Osteoblast (primary cell): ENCODE measurements at regions not wholly inside any gene's neighbourhood (a gene's known extent, or its start where the extent isn't known, plus 50 kb on each side); places are given as distances from the start of the nearest gene placed in this dataset.

ENCODE experiments used
- DNase-seq: peaks from one replicate; pipeline ENCODE4 v3.0.0; 2011; ENCODE audit warnings: low spot score, mixed read lengths; ENCODE audit not compliant: insufficient read length; ENCODE audit errors: missing footprints
- H2AFZ ChIP-seq: 2 replicates; pipeline ENCODE4 v1.6.0; 2011; ENCODE audit warnings: mild to moderate bottlenecking, low read length
- H3K27ac ChIP-seq: 2 replicates; pipeline ENCODE4 v1.5.1; 2011; ENCODE audit warnings: mild to moderate bottlenecking, low read depth, low read length, moderate library complexity
- H3K27me3 ChIP-seq: 2 replicates; pipeline ENCODE4 v1.6.0; 2012; ENCODE audit warnings: mild to moderate bottlenecking, control low read depth, inconsistent platforms, low read length, moderate library complexity; ENCODE audit not compliant: insufficient read depth
- H3K36me3 ChIP-seq: 2 replicates; pipeline ENCODE4 v1.5.1; 2011; ENCODE audit warnings: mild to moderate bottlenecking, low read length, control low read depth, moderate library complexity; ENCODE audit not compliant: insufficient read depth
- H3K4me1 ChIP-seq: 2 replicates; pipeline ENCODE4 v1.5.1; 2011; ENCODE audit warnings: mild to moderate bottlenecking, low read length, control low read depth, moderate library complexity; ENCODE audit not compliant: insufficient read depth
- H3K4me2 ChIP-seq: 2 replicates; pipeline ENCODE4 v1.6.0; 2011; ENCODE audit warnings: mild to moderate bottlenecking, low read length; ENCODE audit not compliant: insufficient read depth
- H3K4me3 ChIP-seq: fragments of 200-600 bp; sonication (generic); 3 replicates; pipeline ENCODE4 v1.5.1; 2012; ENCODE audit warnings: mild to moderate bottlenecking, low read length, inconsistent platforms; ENCODE audit not compliant: insufficient read depth
- H3K79me2 ChIP-seq: 2 replicates; pipeline ENCODE4 v1.6.0; 2012; ENCODE audit warnings: mild to moderate bottlenecking, low read length, control low read depth, inconsistent platforms; ENCODE audit not compliant: insufficient read depth
- H3K9me3 ChIP-seq: 2 replicates; pipeline ENCODE4 v1.5.1; 2011; ENCODE audit warnings: low read depth, low read length, control low read depth
- H4K20me1 ChIP-seq: 2 replicates; pipeline ENCODE4 v1.6.0; 2012; ENCODE audit warnings: mild to moderate bottlenecking, low read length, control low read depth; ENCODE audit not compliant: insufficient read depth
- TF ChIP-seq, protein P1 (sequence below): IDR thresholded peaks from 2 replicates; pipeline ENCODE4 v1.5.1; 2011; ENCODE audit warnings: mild to moderate bottlenecking, low read depth, low read length, moderate library complexity; ENCODE audit errors: extremely low read depth

DNA sequence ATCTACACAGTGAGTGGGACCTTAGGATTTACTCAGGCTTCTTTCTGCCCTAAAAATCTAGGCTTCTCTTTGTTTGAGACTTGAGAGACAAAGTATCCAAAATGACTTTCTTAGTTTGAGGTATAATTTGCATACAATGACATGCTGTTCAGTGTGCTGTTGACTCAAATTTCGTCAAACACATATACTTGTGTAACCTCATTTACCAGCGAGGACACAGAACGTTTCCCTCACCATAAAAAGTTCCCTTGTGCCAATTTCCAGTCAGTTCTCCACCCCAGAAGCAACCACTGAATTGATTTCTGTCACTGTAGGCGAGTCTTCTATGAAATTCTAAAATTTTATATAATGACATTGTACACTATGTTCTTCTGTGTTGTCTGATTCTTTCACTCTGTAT lies 68.0 kb upstream of the MAF start:
- no peak overlapping the region for H3K27ac ChIP-seq
- no peak overlapping the region for H2AFZ ChIP-seq
- no peaks in the 10 kb centered on the region for H3K4me1 ChIP-seq
- H3K9me3 ChIP-seq = no peaks in the 10 kb centered on the region
- H3K4me3 ChIP-seq = no peak overlapping the region
- no peaks in the 10 kb centered on the region for H4K20me1 ChIP-seq
- H3K36me3 ChIP-seq = no peaks in the 10 kb centered on the region
- H3K79me2 ChIP-seq = no peaks in the 10 kb centered on the region
- no peaks in the 10 kb centered on the region for H3K27me3 ChIP-seq
- TF ChIP-seq, protein P1, sequence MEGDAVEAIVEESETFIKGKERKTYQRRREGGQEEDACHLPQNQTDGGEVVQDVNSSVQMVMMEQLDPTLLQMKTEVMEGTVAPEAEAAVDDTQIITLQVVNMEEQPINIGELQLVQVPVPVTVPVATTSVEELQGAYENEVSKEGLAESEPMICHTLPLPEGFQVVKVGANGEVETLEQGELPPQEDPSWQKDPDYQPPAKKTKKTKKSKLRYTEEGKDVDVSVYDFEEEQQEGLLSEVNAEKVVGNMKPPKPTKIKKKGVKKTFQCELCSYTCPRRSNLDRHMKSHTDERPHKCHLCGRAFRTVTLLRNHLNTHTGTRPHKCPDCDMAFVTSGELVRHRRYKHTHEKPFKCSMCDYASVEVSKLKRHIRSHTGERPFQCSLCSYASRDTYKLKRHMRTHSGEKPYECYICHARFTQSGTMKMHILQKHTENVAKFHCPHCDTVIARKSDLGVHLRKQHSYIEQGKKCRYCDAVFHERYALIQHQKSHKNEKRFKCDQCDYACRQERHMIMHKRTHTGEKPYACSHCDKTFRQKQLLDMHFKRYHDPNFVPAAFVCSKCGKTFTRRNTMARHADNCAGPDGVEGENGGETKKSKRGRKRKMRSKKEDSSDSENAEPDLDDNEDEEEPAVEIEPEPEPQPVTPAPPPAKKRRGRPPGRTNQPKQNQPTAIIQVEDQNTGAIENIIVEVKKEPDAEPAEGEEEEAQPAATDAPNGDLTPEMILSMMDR = no peak
- no peak overlapping the region for H3K4me2 ChIP-seq
- no peak for DNase-seq

DNA sequence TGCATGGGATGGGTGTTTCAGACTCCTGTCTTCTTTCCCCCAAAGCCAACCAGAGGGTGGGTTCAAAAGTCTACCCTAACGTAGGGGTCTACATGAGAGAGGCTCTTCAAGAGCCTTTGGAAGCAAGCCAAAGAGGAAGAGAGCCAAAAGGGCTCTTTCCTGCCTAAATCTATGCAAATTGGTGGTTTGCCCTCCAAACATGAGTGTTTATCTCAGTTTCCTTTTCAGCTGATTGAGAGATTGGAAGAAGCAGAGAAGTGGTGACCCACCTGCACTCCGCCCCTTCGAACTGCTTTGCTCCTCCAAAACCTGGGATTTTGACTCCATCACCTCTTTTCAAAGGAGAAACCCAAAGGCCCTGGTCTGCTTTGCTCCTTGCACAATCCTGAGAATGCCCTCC lies 65.4 kb upstream of the MAF start:
- Histone ChIP-seq H3K79me2 (no peaks in the 10 kb centered on the region), H2AFZ (no peak overlapping the region), H3K4me3 (no peak overlapping the region), H3K27me3 (no peaks in the 10 kb centered on the region), H3K4me2 (no peak overlapping the region), H3K4me1 (no peaks in the 10 kb centered on the region), H3K36me3 (no peaks in the 10 kb centered on the region), H4K20me1 (no peaks in the 10 kb centered on the region), H3K27ac (no peak overlapping the region), H3K9me3 (no peaks in the 10 kb centered on the region)
- TF ChIP-seq, protein P1 = no peak
- DNase-seq = no peak

DNA sequence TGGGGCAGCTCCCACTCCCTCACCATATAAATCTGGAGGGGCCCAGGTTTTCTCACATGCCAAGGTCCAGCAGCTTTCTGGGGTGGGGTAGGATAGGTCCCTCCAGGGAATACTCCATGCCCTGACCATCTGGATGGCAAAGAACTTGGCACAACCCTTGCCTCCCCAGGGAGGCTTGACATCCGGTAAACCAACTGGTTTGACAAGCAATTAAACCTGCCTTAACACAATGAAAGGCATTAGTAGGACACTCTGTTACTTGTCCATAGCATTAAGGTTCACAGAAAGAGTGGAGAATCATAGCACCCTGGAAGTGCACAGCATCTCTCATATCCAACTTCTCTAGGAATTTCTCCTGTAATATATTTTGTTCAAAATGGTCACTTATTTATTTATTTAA lies 63.9 kb upstream of the MAF start:
- H3K4me1 ChIP-seq = no peaks in the 10 kb centered on the region
- no peaks in the 10 kb centered on the region for H3K36me3 ChIP-seq
- H3K4me3 ChIP-seq = no peak overlapping the region
- DNase-seq = no peak
- H3K4me2 ChIP-seq = no peak overlapping the region
- no peaks in the 10 kb centered on the region for H3K27me3 ChIP-seq
- H2AFZ ChIP-seq = no peak overlapping the region
- no peaks in the 10 kb centered on the region for H4K20me1 ChIP-seq
- no peaks in the 10 kb centered on the region for H3K79me2 ChIP-seq
- no peaks in the 10 kb centered on the region for H3K9me3 ChIP-seq
- H3K27ac ChIP-seq = no peak overlapping the region
- TF ChIP-seq, protein P1 = no peak

DNA sequence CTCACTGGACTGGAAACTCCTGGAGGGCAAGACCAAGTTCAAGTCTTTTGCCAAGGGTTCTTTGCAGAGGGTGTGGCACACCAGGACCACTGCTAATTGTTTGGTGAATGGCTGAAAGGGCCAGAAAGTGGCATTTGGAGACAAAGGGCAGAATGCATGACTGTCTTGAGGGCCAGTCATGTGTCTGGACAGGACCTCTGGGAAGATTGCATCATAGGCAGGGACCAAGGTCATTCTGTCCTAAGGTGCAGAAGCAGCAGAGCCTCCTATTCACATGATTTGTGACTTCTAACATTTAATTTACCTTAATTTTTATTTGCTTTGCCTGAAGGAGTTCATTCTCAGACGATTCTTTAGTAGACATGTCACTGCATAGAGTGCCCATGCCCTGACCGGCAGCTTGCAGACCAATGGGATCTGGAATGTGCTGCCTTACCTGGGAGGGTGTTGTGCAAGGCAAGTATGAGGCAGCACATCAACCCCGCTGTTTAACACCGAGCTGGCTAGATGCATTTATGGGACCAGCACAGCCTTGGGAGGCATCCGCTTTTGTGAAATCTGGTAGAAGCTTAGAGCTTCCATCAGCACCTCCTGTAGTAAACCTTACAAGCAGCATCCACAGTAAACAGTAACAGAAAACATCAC lies 62.3 kb upstream of the MAF start:
- no peaks in the 10 kb centered on the region for H4K20me1 ChIP-seq
- TF ChIP-seq, protein P1 = no peak
- H3K9me3 ChIP-seq = no peaks in the 10 kb centered on the region
- H3K27ac ChIP-seq = no peak overlapping the region
- H3K27me3 ChIP-seq = no peaks in the 10 kb centered on the region
- H3K79me2 ChIP-seq = no peaks in the 10 kb centered on the region
- no peak overlapping the region for H3K4me3 ChIP-seq
- no peak overlapping the region for H3K4me2 ChIP-seq
- no peak for DNase-seq
- peaks cover 9% of the 10 kb centered on the region for H3K4me1 ChIP-seq
- H2AFZ ChIP-seq = no peak overlapping the region
- no peaks in the 10 kb centered on the region for H3K36me3 ChIP-seq
